GM12878 (cell line): ENCODE measurements at regions not wholly inside any gene's neighbourhood (a gene's known extent, or its start where the extent isn't known, plus 50 kb on each side); places are given as distances from the start of the nearest gene placed in this dataset.

Experiments
- SKIL ChIP-seq: fragments of 450-650 bp; IDR thresholded peaks from 2 replicates; pipeline ENCODE4 v1.6.1; 2017; ENCODE audit warnings: mild to moderate bottlenecking, low read depth, inconsistent platforms; ENCODE audit not compliant: poor library complexity, severe bottlenecking
- TAF1 ChIP-seq: IDR thresholded peaks from 2 replicates; pipeline ENCODE4 v1.6.1; 2011; ENCODE audit warnings: mild to moderate bottlenecking, low read depth, low read length, borderline replicate concordance

DNA sequence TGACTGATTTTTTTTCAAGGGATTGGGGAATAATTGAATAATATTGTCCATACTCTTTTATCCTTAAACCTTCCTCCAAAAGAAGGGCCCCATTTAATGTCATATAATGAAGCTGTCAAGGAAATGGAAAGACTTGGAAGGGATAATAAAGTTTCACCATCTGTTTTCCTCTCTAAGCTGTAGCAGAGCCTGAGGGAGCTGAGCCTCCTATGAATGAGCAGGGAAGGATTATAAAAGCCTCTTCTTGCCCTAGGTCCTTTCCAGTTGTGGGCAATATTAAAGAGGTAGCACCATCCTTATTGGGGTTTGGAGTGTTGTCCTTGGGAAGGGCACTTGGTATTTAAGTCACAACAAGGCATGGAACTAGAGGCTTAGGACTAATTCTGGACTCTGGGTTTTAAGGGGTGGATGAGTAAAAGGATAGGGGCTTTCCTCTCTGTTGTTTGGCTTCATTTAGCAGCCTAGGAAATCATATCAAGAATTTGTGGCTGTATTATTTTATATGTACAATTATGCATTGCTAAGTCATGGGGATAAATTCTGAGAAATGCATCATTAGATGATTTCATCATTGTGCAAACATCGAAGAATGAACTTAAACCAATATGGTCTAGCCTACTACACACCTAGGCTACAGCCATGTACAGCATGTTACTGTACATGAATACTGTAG, 408.5 kb upstream of the DCN start:
- TF ChIP-seq TAF1 (no peak), SKIL (no peak)
